ENCODE measurements at regions not wholly inside any gene's neighbourhood (a gene's known extent, or its start where the extent isn't known, plus 50 kb on each side); places are given as distances from the start of the nearest gene placed in this dataset.
"Not testable (repeated sequence)": the region's sequence is repeated elsewhere in the genome, so short reads cannot be mapped to it uniquely, and the experiment has no call there.

GRCh38 chr2:236776695-236777251 lies 207.1 kb downstream of the ACKR3 start:
- DNase-seq: no peak

- no peak for DNase-seq
Observed at GRCh38 chr2:236777408-236777807, 207.8 kb downstream of the ACKR3 start.

- DNase-seq: no peak
Observed at GRCh38 chr2:236781933-236782816, 212.6 kb downstream of the ACKR3 start.

GRCh38 chr2:236782938-236783337 lies 213.3 kb downstream of the ACKR3 start:
- no peak for DNase-seq

- no peak for DNase-seq
Observed at GRCh38 chr2:236783417-236784020, 213.9 kb downstream of the ACKR3 start.

- DNase-seq: no peak
Observed at GRCh38 chr2:236785611-236786057, 216.0 kb downstream of the ACKR3 start.

- DNase-seq: no peak
Observed at GRCh38 chr2:236786751-236787150, 217.1 kb downstream of the ACKR3 start.

GRCh38 chr2:236787376-236787775 lies 217.8 kb downstream of the ACKR3 start:
- not testable (repeated sequence) for DNase-seq

GRCh38 chr2:236787885-236788284 lies 218.3 kb downstream of the ACKR3 start:
- no peak for DNase-seq

- DNase-seq: no peak
Observed at GRCh38 chr2:236790963-236791362, 221.3 kb downstream of the ACKR3 start.

- DNase-seq: no peak
Observed at GRCh38 chr2:236793023-236794011, 223.7 kb downstream of the ACKR3 start.

GRCh38 chr2:236794176-236794957 lies 224.7 kb downstream of the ACKR3 start:
- no peak for DNase-seq

GRCh38 chr2:236795169-236795860 lies 225.7 kb downstream of the ACKR3 start:
- DNase-seq: no peak

GRCh38 chr2:236795861-236796219 lies 226.2 kb downstream of the ACKR3 start:
- DNase-seq: no peak

GRCh38 chr2:236796236-236796635 lies 226.6 kb downstream of the ACKR3 start:
- no peak for DNase-seq

- no peak for DNase-seq
Observed at GRCh38 chr2:236797411-236797810, 227.8 kb downstream of the ACKR3 start.

GRCh38 chr2:236798491-236798890 lies 228.9 kb downstream of the ACKR3 start:
- DNase-seq: no peak

- DNase-seq: no peak
Observed at GRCh38 chr2:236799391-236800026, 229.9 kb downstream of the ACKR3 start.

- DNase-seq: no peak
Observed at GRCh38 chr2:236802862-236803261, 233.2 kb downstream of the ACKR3 start.

GRCh38 chr2:236803621-236804020 lies 234.0 kb downstream of the ACKR3 start:
- DNase-seq: no peak

Data from effector CD4-positive, alpha-beta T cell (primary cell).